ENCODE measurements at regions not wholly inside any gene's neighbourhood (a gene's known extent, or its start where the extent isn't known, plus 50 kb on each side); places are given as distances from the start of the nearest gene placed in this dataset.

DNA sequence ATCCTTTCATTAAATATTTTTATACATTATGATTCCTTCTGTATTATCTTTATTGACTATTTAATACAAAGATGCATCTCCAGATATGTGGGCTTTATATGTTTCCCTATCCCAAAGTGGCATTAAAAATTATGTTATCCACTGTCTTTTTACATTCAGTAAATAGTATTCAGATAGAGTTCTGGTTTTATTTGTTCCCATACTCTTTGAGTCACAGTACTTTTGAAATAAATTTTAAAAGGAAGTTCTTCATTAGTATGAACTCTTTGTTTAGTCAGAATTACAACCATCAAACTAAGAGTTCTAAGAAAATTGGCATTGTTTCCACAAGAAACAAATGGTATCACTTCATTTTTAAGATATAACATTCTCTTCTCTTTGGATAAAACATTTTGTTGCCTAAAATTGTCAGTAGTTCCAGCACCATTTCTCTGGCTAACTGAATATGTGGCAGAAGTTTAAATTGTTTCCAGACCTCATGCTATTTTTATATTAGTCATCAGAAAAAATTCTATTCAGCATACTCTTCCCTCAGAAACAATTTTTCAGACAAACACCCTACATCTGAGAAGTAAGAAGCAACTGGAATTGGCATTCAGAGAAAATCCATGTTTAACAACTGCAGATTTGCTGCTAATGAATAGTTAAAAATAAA lies 88.5 kb upstream of the COL5A2 start:
- Histone ChIP-seq H3K4me3 (ENCODE audit: low read length) (no peak overlapping the region), H3K27ac (ENCODE audit: low read length) (peak overlapping the region; percentile 60), H3K27me3 (ENCODE audit: control insufficient read depth, insufficient read depth, low read length) (no peaks in the 10 kb centered on the region), H3K36me3 (ENCODE audit: control insufficient read depth, insufficient read depth, low read length) (no peaks in the 10 kb centered on the region), H3K9me3 (replicated peaks; ENCODE audit: control insufficient read depth, low read depth, low read length) (no peaks in the 10 kb centered on the region), H3K4me1 (ENCODE audit: control insufficient read depth, insufficient read depth, low read length) (no peaks in the 10 kb centered on the region)
- DNase-seq: peak; percentile 90

- no peaks in the 10 kb centered on the region for H3K27me3 ChIP-seq (ENCODE audit: control insufficient read depth, insufficient read depth, low read length)
- no peaks in the 10 kb centered on the region for H3K9me3 ChIP-seq (replicated peaks; ENCODE audit: control insufficient read depth, low read depth, low read length)
- peak overlapping the region; percentile 60 for H3K27ac ChIP-seq (ENCODE audit: low read length)
- WGBS (ENCODE audit: insufficient coverage): no CpG with 5 or more reads among the region's 2 CpGs
- no peaks in the 10 kb centered on the region for H3K36me3 ChIP-seq (ENCODE audit: control insufficient read depth, insufficient read depth, low read length)
- no peak overlapping the region for H3K4me3 ChIP-seq (ENCODE audit: low read length)
- DNase-seq: no peak
- H3K4me1 ChIP-seq (ENCODE audit: control insufficient read depth, insufficient read depth, low read length): no peaks in the 10 kb centered on the region
Observed at GRCh38 chr2:189268763-189269162, 89.2 kb upstream of the COL5A2 start.

DNA sequence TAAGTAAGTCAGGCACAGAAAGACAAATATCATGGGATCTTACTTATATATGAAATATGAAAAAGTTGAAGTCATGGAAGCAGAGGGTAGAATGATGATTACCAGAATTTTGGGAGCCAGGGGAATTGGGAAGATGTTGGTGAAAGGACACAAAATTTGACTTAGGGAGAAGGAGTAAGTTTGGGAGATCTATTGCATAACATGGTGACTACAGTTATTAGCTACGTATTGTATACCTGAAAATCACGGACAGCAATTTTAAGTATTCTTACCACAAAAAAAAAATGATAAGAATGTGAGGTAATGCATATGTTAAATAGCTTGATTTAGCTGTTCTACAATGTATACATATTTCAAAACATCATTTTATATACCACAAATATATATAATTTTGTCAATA lies 94.2 kb upstream of the COL5A2 start:
- no peak for DNase-seq
- no peak overlapping the region for H3K27ac ChIP-seq (ENCODE audit: low read length)
- H3K4me3 ChIP-seq (ENCODE audit: low read length): no peak overlapping the region
- H3K27me3 ChIP-seq (ENCODE audit: control insufficient read depth, insufficient read depth, low read length): no peaks in the 10 kb centered on the region
- no peaks in the 10 kb centered on the region for H3K36me3 ChIP-seq (ENCODE audit: control insufficient read depth, insufficient read depth, low read length)
- H3K4me1 ChIP-seq (ENCODE audit: control insufficient read depth, insufficient read depth, low read length): no peaks in the 10 kb centered on the region
- WGBS (ENCODE audit: insufficient coverage): no CpG with 5 or more reads among the region's 2 CpGs
- no peaks in the 10 kb centered on the region for H3K9me3 ChIP-seq (replicated peaks; ENCODE audit: control insufficient read depth, low read depth, low read length)

GRCh38 chr2:189274361-189274760 lies 94.8 kb upstream of the COL5A2 start:
- Histone ChIP-seq H3K27ac (ENCODE audit: low read length) (peak overlapping the region; percentile 70), H3K9me3 (replicated peaks; ENCODE audit: control insufficient read depth, low read depth, low read length) (no peaks in the 10 kb centered on the region), H3K36me3 (ENCODE audit: control insufficient read depth, insufficient read depth, low read length) (no peaks in the 10 kb centered on the region), H3K4me3 (ENCODE audit: low read length) (no peak overlapping the region), H3K4me1 (ENCODE audit: control insufficient read depth, insufficient read depth, low read length) (no peaks in the 10 kb centered on the region), H3K27me3 (ENCODE audit: control insufficient read depth, insufficient read depth, low read length) (no peaks in the 10 kb centered on the region)
- DNase-seq: peak; percentile 78

- peak; percentile 97 for DNase-seq
- peak overlapping the region; percentile 84 for H3K27ac ChIP-seq (ENCODE audit: low read length)
- H3K4me3 ChIP-seq (ENCODE audit: low read length): no peak overlapping the region
- H3K9me3 ChIP-seq (replicated peaks; ENCODE audit: control insufficient read depth, low read depth, low read length): no peaks in the 10 kb centered on the region
- no peaks in the 10 kb centered on the region for H3K36me3 ChIP-seq (ENCODE audit: control insufficient read depth, insufficient read depth, low read length)
- no CpG with 5 or more reads among the region's 2 CpGs for WGBS (ENCODE audit: insufficient coverage)
- no peaks in the 10 kb centered on the region for H3K27me3 ChIP-seq (ENCODE audit: control insufficient read depth, insufficient read depth, low read length)
- H3K4me1 ChIP-seq (ENCODE audit: control insufficient read depth, insufficient read depth, low read length): no peaks in the 10 kb centered on the region
Observed at GRCh38 chr2:189276277-189276676, 96.7 kb upstream of the COL5A2 start.

DNA sequence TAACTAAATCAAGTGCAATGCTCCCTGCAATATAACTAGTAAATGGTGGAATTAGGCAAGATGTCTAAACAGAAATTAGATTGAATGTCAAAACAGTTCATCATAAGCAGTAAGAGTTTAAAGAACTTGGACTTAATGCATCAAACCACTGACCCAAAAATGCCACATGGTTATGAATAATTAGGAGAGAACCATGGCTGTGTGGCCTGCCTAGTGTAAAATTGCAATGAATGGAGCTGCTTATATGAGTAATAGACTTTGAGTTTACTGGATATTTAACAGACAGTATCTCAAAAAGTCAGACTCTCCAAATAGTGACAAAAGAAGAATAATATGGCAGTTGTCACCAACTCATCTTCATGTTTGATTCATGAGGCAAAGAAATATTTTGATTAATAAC lies 101.6 kb upstream of the COL5A2 start:
- no peak for DNase-seq
- no peak overlapping the region for H3K27ac ChIP-seq (ENCODE audit: low read length)
- H3K9me3 ChIP-seq (replicated peaks; ENCODE audit: control insufficient read depth, low read depth, low read length): no peaks in the 10 kb centered on the region
- H3K4me3 ChIP-seq (ENCODE audit: low read length): no peak overlapping the region
- H3K36me3 ChIP-seq (ENCODE audit: control insufficient read depth, insufficient read depth, low read length): no peaks in the 10 kb centered on the region
- no peaks in the 10 kb centered on the region for H3K27me3 ChIP-seq (ENCODE audit: control insufficient read depth, insufficient read depth, low read length)
- H3K4me1 ChIP-seq (ENCODE audit: control insufficient read depth, insufficient read depth, low read length): no peaks in the 10 kb centered on the region

- Histone ChIP-seq H3K4me3 (ENCODE audit: low read length) (no peak overlapping the region), H3K36me3 (ENCODE audit: control insufficient read depth, insufficient read depth, low read length) (no peaks in the 10 kb centered on the region), H3K27ac (ENCODE audit: low read length) (no peak overlapping the region), H3K27me3 (ENCODE audit: control insufficient read depth, insufficient read depth, low read length) (no peaks in the 10 kb centered on the region), H3K4me1 (ENCODE audit: control insufficient read depth, insufficient read depth, low read length) (no peaks in the 10 kb centered on the region), H3K9me3 (replicated peaks; ENCODE audit: control insufficient read depth, low read depth, low read length) (peaks cover 2% of the 10 kb centered on the region)
- DNase-seq: no peak
- WGBS (ENCODE audit: insufficient coverage): no CpG with 5 or more reads among the region's 2 CpGs
Observed at GRCh38 chr2:189285349-189285748, 105.8 kb upstream of the COL5A2 start.

GRCh38 chr2:189285962-189286645 lies 106.5 kb upstream of the COL5A2 start:
- no peaks in the 10 kb centered on the region for H3K27me3 ChIP-seq (ENCODE audit: control insufficient read depth, insufficient read depth, low read length)
- no peaks in the 10 kb centered on the region for H3K4me1 ChIP-seq (ENCODE audit: control insufficient read depth, insufficient read depth, low read length)
- 70% methylated on average over 2 of the region's 3 CpGs for WGBS (ENCODE audit: insufficient coverage)
- H3K36me3 ChIP-seq (ENCODE audit: control insufficient read depth, insufficient read depth, low read length): no peaks in the 10 kb centered on the region
- peak; percentile 87 for DNase-seq
- peak overlapping the region; percentile 67 for H3K27ac ChIP-seq (ENCODE audit: low read length)
- H3K9me3 ChIP-seq (replicated peaks; ENCODE audit: control insufficient read depth, low read depth, low read length): peaks cover 2% of the 10 kb centered on the region
- no peak overlapping the region for H3K4me3 ChIP-seq (ENCODE audit: low read length)

DNA sequence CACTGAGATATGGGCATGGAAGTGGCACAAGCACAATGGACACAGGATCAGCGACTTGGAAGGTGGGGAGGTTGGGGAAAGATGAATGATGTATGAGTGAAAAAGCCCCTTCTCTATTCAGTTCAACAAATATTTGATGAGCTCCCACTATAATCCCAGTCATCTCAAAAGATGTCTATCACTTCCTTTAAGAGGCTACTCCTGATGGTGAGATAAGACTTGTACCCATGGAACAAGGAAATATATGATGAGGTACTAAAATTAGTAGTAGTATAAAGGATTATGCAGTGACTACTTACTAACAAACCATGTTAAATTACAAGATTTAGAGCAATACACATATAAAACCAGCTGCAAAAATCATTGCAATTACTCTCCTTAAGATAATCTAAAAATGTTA lies 107.8 kb upstream of the COL5A2 start:
- Histone ChIP-seq H3K27ac (ENCODE audit: low read length) (peak overlapping the region; percentile 57), H3K27me3 (ENCODE audit: control insufficient read depth, insufficient read depth, low read length) (no peaks in the 10 kb centered on the region), H3K9me3 (replicated peaks; ENCODE audit: control insufficient read depth, low read depth, low read length) (peaks cover 2% of the 10 kb centered on the region), H3K36me3 (ENCODE audit: control insufficient read depth, insufficient read depth, low read length) (no peaks in the 10 kb centered on the region), H3K4me3 (ENCODE audit: low read length) (no peak overlapping the region), H3K4me1 (ENCODE audit: control insufficient read depth, insufficient read depth, low read length) (no peaks in the 10 kb centered on the region)
- DNase-seq: no peak
- no CpG with 5 or more reads among the region's 1 CpG for WGBS (ENCODE audit: insufficient coverage)

DNA sequence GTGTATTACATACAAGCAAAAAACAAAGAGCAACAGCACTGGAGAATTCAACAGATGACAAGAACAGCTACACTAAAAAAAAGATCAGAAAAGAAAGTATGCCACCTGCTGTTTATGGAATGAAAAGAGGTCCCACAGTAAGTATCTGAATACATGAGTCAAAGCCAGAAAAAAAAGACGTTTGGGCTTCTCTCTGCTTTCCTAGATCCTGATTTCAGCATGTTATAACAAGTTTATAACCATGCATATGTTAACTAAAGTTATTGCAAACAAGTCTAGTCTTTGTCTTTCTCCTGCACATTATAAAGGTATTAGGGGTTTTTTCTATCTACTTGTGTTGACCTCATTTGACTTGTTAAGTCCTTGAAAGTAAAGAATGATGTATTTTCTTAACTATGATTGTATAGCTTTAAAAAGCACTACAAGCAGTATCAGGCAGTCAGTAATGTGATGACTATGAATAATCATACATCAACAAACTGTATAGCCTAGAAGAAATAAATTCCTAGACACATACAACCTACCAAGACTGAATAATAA lies 108.5 kb upstream of the COL5A2 start:
- H3K27me3 ChIP-seq (ENCODE audit: control insufficient read depth, insufficient read depth, low read length): no peaks in the 10 kb centered on the region
- peak; percentile 95 for DNase-seq

More for the DNA sequence above, 108.5 kb upstream of the COL5A2 start:
- Histone ChIP-seq H3K36me3 (ENCODE audit: control insufficient read depth, insufficient read depth, low read length) (no peaks in the 10 kb centered on the region), H3K27ac (ENCODE audit: low read length) (peak overlapping the region; percentile 69), H3K9me3 (replicated peaks; ENCODE audit: control insufficient read depth, low read depth, low read length) (peaks cover 2% of the 10 kb centered on the region), H3K4me3 (ENCODE audit: low read length) (no peak overlapping the region), H3K4me1 (ENCODE audit: control insufficient read depth, insufficient read depth, low read length) (no peaks in the 10 kb centered on the region)
- WGBS (ENCODE audit: insufficient coverage): no CpG with 5 or more reads among the region's 1 CpG
